ENCODE measurements at regions not wholly inside any gene's neighbourhood (a gene's known extent, or its start where the extent isn't known, plus 50 kb on each side); places are given as distances from the start of the nearest gene placed in this dataset.

- no peak for TF ChIP-seq GATA3 (IDR thresholded peaks at IDR 0.05; ENCODE audit: low read depth, low read length)
- no peak for TF ChIP-seq GATA2 (IDR thresholded peaks at IDR 0.05; ENCODE audit: low read depth, low read length)
Measured at GRCh38 chr2:66782780-66783361, 347.9 kb downstream of the MEIS1 start.

Data from SH-SY5Y (cell line).